Kidney (tissue), 13 donors: ENCODE measurements at regions not wholly inside any gene's neighbourhood (a gene's known extent, or its start where the extent isn't known, plus 50 kb on each side); places are given as distances from the start of the nearest gene placed in this dataset.
A peak's percentile ranks its signal among the peaks of the same experiment; 100 is the strongest.

Source experiments
- DNase-seq, 5 donors: peaks; one replicate each; pipeline ENCODE4 v3.0.0-alpha.2; 2013 to 2020
- FAIRE-seq: peaks from 2 replicates; lab custom pipeline; 2012; peaks lifted over from hg19 to GRCh38; lab: Jason Lieb, UNC
- H3K27ac ChIP-seq, 2 donors: one replicate each; pipeline ENCODE4 v1.7.0; 2013; ENCODE audit warnings: low read depth in 2 of 2, low read length in 2 of 2, inconsistent platforms in 1 of 2
- H3K27me3 ChIP-seq: one replicate; pipeline ENCODE4 v1.7.1; 2013; ENCODE audit warnings: low read length, inconsistent platforms; ENCODE audit not compliant: control insufficient read depth, insufficient read depth
- H3K36me3 ChIP-seq, 3 donors: one replicate each; pipeline versions ENCODE4 v1.7.0 to v1.7.1; 2013; ENCODE audit warnings: low read length in 3 of 3, control low read depth in 1 of 3, inconsistent platforms in 1 of 3; ENCODE audit not compliant: insufficient read depth in 3 of 3, control insufficient read depth in 2 of 3
- H3K4me1 ChIP-seq, 3 donors: one replicate each; pipeline versions ENCODE4 v1.7.0 to v1.7.1; 2013; ENCODE audit warnings: low read length in 3 of 3, inconsistent platforms in 1 of 3, low read depth in 1 of 3; ENCODE audit not compliant: control insufficient read depth in 2 of 3, insufficient read depth in 2 of 3
- H3K4me3 ChIP-seq, 3 donors: one replicate each; pipeline versions ENCODE4 v1.7.0 to v1.8.1; 2013; ENCODE audit warnings: low read length in 3 of 3, control low read depth in 1 of 3, inconsistent platforms in 1 of 3
- H3K9ac ChIP-seq, 3 donors: one replicate each; pipeline versions ENCODE4 v1.7.0 to v1.7.1; 2013; ENCODE audit warnings: low read length in 3 of 3, control low read depth in 1 of 3, inconsistent platforms in 1 of 3
- H3K9me3 ChIP-seq, 3 donors: one replicate each; pipeline versions ENCODE4 v1.7.0 to v1.7.1; 2013; ENCODE audit warnings: low read length in 3 of 3, control low read depth in 1 of 3, inconsistent platforms in 1 of 3; ENCODE audit not compliant: control insufficient read depth in 2 of 3, insufficient read depth in 1 of 3
- CTCF ChIP-seq: IDR thresholded peaks from 3 replicates; pipeline ENCODE4 v1.5.1; 2012; ENCODE audit warnings: mild to moderate bottlenecking, moderate library complexity, borderline replicate concordance; ENCODE audit not compliant: insufficient read depth; ENCODE audit errors: extremely low read depth
- intact Hi-C: fragments of 100-400 bp; cut with DNase I; formaldehyde crosslinking; loops from one replicate; pipeline ENCODE4 v1.11.1; 2022
- donor health status: control.
- donor health status: control.
- donor health status: control.
- donor health status: control.
- donor health status: control.
- donor health status: DM: yes; HTN: yes; CAD: no.
- donor health status: Normal renal cell carcinoma (clear cell type).

GRCh38 chr18:22084547-22084946 is 84.8 kb upstream of the GATA6 start:
- no peak overlapping the region for H3K9ac ChIP-seq

GRCh38 chr18:22086973-22087372 is 82.4 kb upstream of the GATA6 start:
- Histone ChIP-seq H3K27ac (no peak overlapping the region), H3K9ac (no peak overlapping the region), H3K4me3 (no peak overlapping the region), H3K27me3 (no peaks in the 10 kb centered on the region), H3K9me3 (no peaks in the 10 kb centered on the region), H3K4me1 (no peaks in the 10 kb centered on the region), H3K36me3 (no peaks in the 10 kb centered on the region)
- no peak for FAIRE-seq
- no peak for TF ChIP-seq CTCF
- intact Hi-C loops: no loop called here
- no peak for DNase-seq

More at GRCh38 chr18:22084547-22084946, 84.8 kb upstream of the GATA6 start:
- Histone ChIP-seq H3K27me3 (no peaks in the 10 kb centered on the region), H3K4me1 (no peaks in the 10 kb centered on the region), H3K4me3 (no peak overlapping the region), H3K27ac (no peak overlapping the region), H3K36me3 (no peaks in the 10 kb centered on the region), H3K9me3 (no peaks in the 10 kb centered on the region)
- intact Hi-C loops: no loop called here
- FAIRE-seq (no peak), DNase-seq (peak in 3 of 5 donors; percentile 28 to 45 (median 37))
- no peak for TF ChIP-seq CTCF

GRCh38 chr18:22088029-22088428 is 81.4 kb upstream of the GATA6 start:
- DNase-seq: no peak
- TF ChIP-seq CTCF: no peak

GRCh38 chr18:22088996-22089640 is 80.3 kb upstream of the GATA6 start:
- H3K9ac ChIP-seq: no peak overlapping the region
- no peaks in the 10 kb centered on the region for H3K4me1 ChIP-seq
- no peak overlapping the region for H3K27ac ChIP-seq
- H3K27me3 ChIP-seq: no peaks in the 10 kb centered on the region
- TF ChIP-seq CTCF: no peak
- FAIRE-seq (no peak), DNase-seq (no peak)
- H3K9me3 ChIP-seq: no peaks in the 10 kb centered on the region
- intact Hi-C loops: no loop called here
- no peaks in the 10 kb centered on the region for H3K36me3 ChIP-seq
- no peak overlapping the region for H3K4me3 ChIP-seq

More at GRCh38 chr18:22088029-22088428, 81.4 kb upstream of the GATA6 start:
- no peak for FAIRE-seq
- Histone ChIP-seq H3K27ac (no peak overlapping the region), H3K27me3 (no peaks in the 10 kb centered on the region), H3K36me3 (no peaks in the 10 kb centered on the region), H3K4me1 (no peaks in the 10 kb centered on the region), H3K9ac (no peak overlapping the region), H3K4me3 (no peak overlapping the region), H3K9me3 (no peaks in the 10 kb centered on the region)
- intact Hi-C loops: no loop called here
